GM12878 (cell line): ENCODE measurements at regions not wholly inside any gene's neighbourhood (a gene's known extent, or its start where the extent isn't known, plus 50 kb on each side); places are given as distances from the start of the nearest gene placed in this dataset.

Experiments used
- ATAC-seq: fragments of 200-7000 bp; cut with Tn5 transposase; 3 replicates; pipeline ENCODE4 v1.9.1; 2020; ENCODE audit warnings: mild to moderate bottlenecking, moderate library complexity
- BruUV-seq: library from RNA; stranded (reverse); fragments of 400-500 nt; replicated peaks from 2 replicates; lab custom pipeline; 2021; lab: Mats Ljungman, UMichigan
- CTCF ChIA-PET: fragments of 300-600 bp; sonication (Branson Sonifier 250); formaldehyde crosslinking; extraction: SDS; loops from one replicate; lab custom pipeline; 2021; ENCODE audit warnings: inconsistent platforms; lab: Yijun Ruan, JAX
- POLR2A ChIA-PET: fragments of 350-600 bp; formaldehyde crosslinking; extraction: SDS; loops from one replicate; lab custom pipeline; 2021; ENCODE audit warnings: inconsistent platforms; lab: Charles Lee
- RAD21 ChIA-PET: fragments of 300-600 bp; sonication (Branson Sonifier 250); formaldehyde crosslinking; loops from one replicate; lab custom pipeline; 2023; ENCODE audit warnings: antibody characterized with exemption; ENCODE audit not compliant: unreplicated experiment; lab: Charles Lee
- SMC1A ChIA-PET: fragments of 300-600 bp; sonication (Branson Sonifier 250); formaldehyde crosslinking; loops from one replicate; lab custom pipeline; 2023; ENCODE audit not compliant: unreplicated experiment, uncharacterized antibody; lab: Charles Lee
- DNase-seq: peaks from one replicate; pipeline ENCODE4 v3.0.0-alpha.2; 2011; ENCODE audit warnings: low read depth, low spot score
- FAIRE-seq: peaks from 3 replicates; lab custom pipeline; 2011; peaks lifted over from hg19 to GRCh38; lab: Jason Lieb, UNC
- H2AFZ ChIP-seq: 2 replicates; pipeline ENCODE4 v1.6.0; 2011; ENCODE audit warnings: low read depth, low read length, control low read depth; ENCODE audit not compliant: control insufficient read depth
- H3K27ac ChIP-seq: 2 replicates; pipeline ENCODE4 v1.5.1; 2011; ENCODE audit warnings: control low read depth; ENCODE audit not compliant: control insufficient read depth, insufficient read depth
- H3K27me3 ChIP-seq, 2 experiments: replicated peaks in 1 of 2; 2 replicates each; pipeline versions ENCODE4 v1.6.0 to v1.6.1; 2011; ENCODE audit warnings: low read length in 1 of 2; ENCODE audit not compliant: control insufficient read depth in 2 of 2, insufficient read depth in 2 of 2
- H3K36me3 ChIP-seq, 2 experiments: 2 replicates each; pipeline ENCODE4 v1.5.1; 2011; ENCODE audit warnings: low read length in 1 of 2; ENCODE audit not compliant: control insufficient read depth in 2 of 2, insufficient read depth in 2 of 2
- H3K4me1 ChIP-seq: 2 replicates; pipeline ENCODE4 v1.6.1; 2011; ENCODE audit warnings: mild to moderate bottlenecking, low read length, moderate library complexity, mixed read lengths; ENCODE audit not compliant: control insufficient read depth, insufficient read depth
- H3K4me2 ChIP-seq: 2 replicates; pipeline ENCODE4 v1.6.0; 2011; ENCODE audit warnings: control low read depth; ENCODE audit not compliant: control insufficient read depth, insufficient read depth
- H3K4me3 ChIP-seq: fragments of 200-600 bp; sonication (generic); 2 replicates; pipeline ENCODE4 v1.5.1; 2016
- H3K79me2 ChIP-seq: 2 replicates; pipeline ENCODE4 v1.6.0; 2011; ENCODE audit warnings: low read length; ENCODE audit not compliant: control insufficient read depth, insufficient read depth
- H3K9ac ChIP-seq: 2 replicates; pipeline ENCODE4 v1.8.0; 2011; ENCODE audit warnings: low read length, control low read depth, mixed read lengths; ENCODE audit not compliant: control insufficient read depth, insufficient read depth
- H3K9me3 ChIP-seq: replicated peaks from 3 replicates; pipeline ENCODE4 v1.5.1; 2011; ENCODE audit warnings: mild to moderate bottlenecking, low read length; ENCODE audit not compliant: control insufficient read depth, insufficient read depth
- H4K20me1 ChIP-seq: 2 replicates; pipeline ENCODE4 v1.6.0; 2011; ENCODE audit not compliant: control insufficient read depth, insufficient read depth
- BACH1 ChIP-seq: fragments of 450-650 bp; IDR thresholded peaks from 2 replicates; pipeline ENCODE4 v1.6.1; 2017; ENCODE audit warnings: mild to moderate bottlenecking, borderline replicate concordance
- E2F4 ChIP-seq: IDR thresholded peaks from 2 replicates; pipeline ENCODE4 v1.6.1; 2012; ENCODE audit warnings: low read depth, low read length, improper control_type of control experiment
- E2F8 ChIP-seq: fragments of 450-650 bp; IDR thresholded peaks from 2 replicates; pipeline ENCODE4 v1.6.1; 2018; ENCODE audit warnings: mild to moderate bottlenecking, low read depth, moderate library complexity; ENCODE audit not compliant: partially characterized antibody
- HDGF ChIP-seq: fragments of 450-650 bp; IDR thresholded peaks from 2 replicates; pipeline ENCODE4 v1.6.1; 2016; ENCODE audit warnings: antibody characterized with exemption
- MEF2A ChIP-seq: IDR thresholded peaks from 2 replicates; pipeline ENCODE4 v1.6.1; 2011; ENCODE audit warnings: low read depth, mild to moderate bottlenecking, low read length, moderate library complexity; ENCODE audit not compliant: insufficient read depth
- RBBP5 ChIP-seq: fragments of 200-600 bp; sonication (generic); conservative IDR thresholded peaks from 2 replicates; pipeline ENCODE4 v1.6.1; 2016
- SREBF1 ChIP-seq: IDR thresholded peaks from 2 replicates; pipeline ENCODE4 v1.6.1; 2012; ENCODE audit warnings: mild to moderate bottlenecking, low read length
- SUZ12 ChIP-seq: fragments of 200-600 bp; sonication (generic); IDR thresholded peaks from one replicate; pipeline ENCODE4 v1.6.1; 2018; ENCODE audit warnings: antibody characterized with exemption, mild to moderate bottlenecking; ENCODE audit not compliant: unreplicated experiment
- TCF7 ChIP-seq: IDR thresholded peaks from 2 replicates; pipeline ENCODE4 v1.6.1; 2014; ENCODE audit warnings: antibody characterized with exemption, borderline replicate concordance
- ZNF274 ChIP-seq: IDR thresholded peaks from one replicate; pipeline ENCODE4 v1.8.0; 2011; ENCODE audit not compliant: insufficient read length, insufficient read depth
- WGBS: methylation state at CpG from one replicate; pipeline ENCODE4 v1.1.6; 2016; ENCODE audit warnings: low lambda C conversion rate; ENCODE audit not compliant: insufficient replicate concordance, insufficient coverage; ENCODE audit errors: missing lambda C conversion rate; 5-methylcytosine and 5-hydroxymethylcytosine counted together
- in situ Hi-C: fragments of 300-500 bp; cut with MboI; formaldehyde crosslinking; loops from 9 replicates; pipeline ENCODE4 v1.14.3; 2018; ENCODE audit warnings: mixed read lengths
- intact Hi-C: fragments of 100-400 bp; cut with micrococcal nuclease; formaldehyde crosslinking; loops from one replicate; pipeline ENCODE4 v1.14.2; 2022; ENCODE audit not compliant: unreplicated experiment

- Histone ChIP-seq H3K27me3 (no peaks in the 10 kb centered on the region), H3K4me3 (no peak overlapping the region), H3K36me3 (no peaks in the 10 kb centered on the region)
- ChIA-PET RAD21 (no interaction called here), SMC1A (no interaction called here), CTCF (no interaction called here)
- no peak for DNase-seq
- TF ChIP-seq BACH1, result no peak
- no peak for TF ChIP-seq ZNF274
- TF ChIP-seq MEF2A, result no peak
- TF ChIP-seq SUZ12, result no peak
- no peak for TF ChIP-seq HDGF
- no peak for TF ChIP-seq E2F4
- no peak for TF ChIP-seq TCF7
- no peak for TF ChIP-seq RBBP5
- TF ChIP-seq E2F8, result no peak
- no peak for TF ChIP-seq SREBF1
- TF ChIP-seq, all 136 proteins: peak for 0
- Histone ChIP-seq H2AFZ (no peak overlapping the region), H3K4me2 (no peak overlapping the region), H3K9me3 (no peaks in the 10 kb centered on the region), H3K4me1 (no peaks in the 10 kb centered on the region), H3K9ac (no peak overlapping the region), H3K27ac (no peak overlapping the region), H3K79me2 (no peaks in the 10 kb centered on the region), H4K20me1 (no peaks in the 10 kb centered on the region)
- FAIRE-seq (no peak), ATAC-seq (no peak)
- intact Hi-C loops, result no loop called here
- BruUV-seq, result no TSS peak
- in situ Hi-C loops, result no loop called here
- WGBS, result 0% methylated on average over 3 of the region's 3 CpGs
- POLR2A ChIA-PET, result no interaction called here
Measured at GRCh38 chr5:121783700-121784099, 68.0 kb upstream of the FTMT start.
